22Rv1 (cell line): ENCODE measurements at regions not wholly inside any gene's neighbourhood (a gene's known extent, or its start where the extent isn't known, plus 50 kb on each side); places are given as distances from the start of the nearest gene placed in this dataset.

ENCODE experiments used
- H3K27ac ChIP-seq: fragments of 450-650 bp; 2 replicates; pipeline ENCODE4 v1.5.1; 2017
- ZFX ChIP-seq: fragments of 450-650 bp; IDR thresholded peaks from 2 replicates; pipeline ENCODE4 v1.6.1; 2017; ENCODE audit warnings: antibody characterized with exemption, borderline replicate concordance
- TF ChIP-seq, protein P1 (sequence below): fragments of 450-650 bp; IDR thresholded peaks from 2 replicates; pipeline ENCODE4 v1.5.1; 2017; ENCODE audit warnings: mild to moderate bottlenecking

DNA sequence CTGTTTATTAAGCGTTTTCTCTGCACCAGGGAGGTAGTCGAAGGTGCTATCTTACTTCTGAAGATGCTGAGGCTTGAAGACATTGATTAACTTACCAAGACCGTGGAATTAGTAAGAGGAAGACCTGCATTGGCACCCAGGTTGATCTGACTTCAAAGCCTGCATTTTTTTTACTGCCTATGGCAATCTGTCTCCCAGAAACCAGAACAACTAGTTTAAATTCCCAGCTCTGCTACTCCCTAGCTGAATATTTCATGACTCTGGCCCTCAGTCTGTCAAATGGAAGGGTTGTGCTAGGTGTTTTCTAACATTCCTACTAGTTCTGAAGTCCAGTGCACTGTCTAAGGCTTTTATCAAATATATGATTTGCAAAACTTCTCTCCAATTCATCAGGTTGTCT, 52.0 kb upstream of the GRAMD1B start:
- no peak overlapping the region for H3K27ac ChIP-seq
- TF ChIP-seq, protein P1, sequence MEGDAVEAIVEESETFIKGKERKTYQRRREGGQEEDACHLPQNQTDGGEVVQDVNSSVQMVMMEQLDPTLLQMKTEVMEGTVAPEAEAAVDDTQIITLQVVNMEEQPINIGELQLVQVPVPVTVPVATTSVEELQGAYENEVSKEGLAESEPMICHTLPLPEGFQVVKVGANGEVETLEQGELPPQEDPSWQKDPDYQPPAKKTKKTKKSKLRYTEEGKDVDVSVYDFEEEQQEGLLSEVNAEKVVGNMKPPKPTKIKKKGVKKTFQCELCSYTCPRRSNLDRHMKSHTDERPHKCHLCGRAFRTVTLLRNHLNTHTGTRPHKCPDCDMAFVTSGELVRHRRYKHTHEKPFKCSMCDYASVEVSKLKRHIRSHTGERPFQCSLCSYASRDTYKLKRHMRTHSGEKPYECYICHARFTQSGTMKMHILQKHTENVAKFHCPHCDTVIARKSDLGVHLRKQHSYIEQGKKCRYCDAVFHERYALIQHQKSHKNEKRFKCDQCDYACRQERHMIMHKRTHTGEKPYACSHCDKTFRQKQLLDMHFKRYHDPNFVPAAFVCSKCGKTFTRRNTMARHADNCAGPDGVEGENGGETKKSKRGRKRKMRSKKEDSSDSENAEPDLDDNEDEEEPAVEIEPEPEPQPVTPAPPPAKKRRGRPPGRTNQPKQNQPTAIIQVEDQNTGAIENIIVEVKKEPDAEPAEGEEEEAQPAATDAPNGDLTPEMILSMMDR, result no peak
- no peak for TF ChIP-seq ZFX

DNA sequence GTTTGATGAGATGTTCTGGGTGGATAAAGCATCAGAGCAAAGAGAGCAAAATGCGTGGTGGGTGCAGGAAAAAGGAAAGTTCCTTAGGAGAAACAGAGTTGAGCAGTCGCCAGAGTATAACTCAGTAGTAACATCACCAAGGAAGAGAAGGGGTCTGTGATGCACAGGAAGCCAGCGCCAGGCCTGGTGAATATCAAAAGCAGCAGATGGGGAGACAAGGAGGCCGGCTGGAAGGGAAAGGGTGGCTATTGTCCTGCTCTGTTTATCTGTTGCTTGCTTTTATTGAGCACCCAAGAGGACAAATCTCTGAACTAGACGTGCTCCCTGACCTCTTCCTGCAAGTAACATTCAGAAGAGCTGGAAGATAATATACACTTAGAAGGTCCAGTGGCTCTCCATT, 52.7 kb upstream of the GRAMD1B start:
- no peak for TF ChIP-seq ZFX
- TF ChIP-seq, protein P1, result no peak
- H3K27ac ChIP-seq, result no peak overlapping the region

DNA sequence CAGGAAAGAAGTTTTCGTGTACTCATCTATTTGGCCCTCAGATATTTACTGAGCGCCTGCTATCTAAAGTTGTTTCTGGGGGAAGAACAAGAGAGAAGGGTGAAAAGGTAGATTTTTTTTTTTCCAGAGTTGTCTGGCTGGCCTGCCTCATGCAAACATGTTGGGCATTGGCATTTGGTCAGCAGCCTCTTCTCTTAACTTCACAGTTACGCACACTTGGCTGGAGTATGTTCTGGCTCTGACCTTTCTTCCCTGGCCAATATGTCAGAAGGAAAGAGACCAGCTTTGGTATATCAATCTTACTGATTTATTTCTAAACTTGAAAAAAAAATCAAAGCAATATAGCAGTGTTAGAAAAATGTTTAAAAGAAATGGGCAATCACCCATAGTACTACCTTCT, 54.2 kb upstream of the GRAMD1B start:
- TF ChIP-seq ZFX, result no peak
- TF ChIP-seq, protein P1, result no peak
- H3K27ac ChIP-seq, result no peak overlapping the region

DNA sequence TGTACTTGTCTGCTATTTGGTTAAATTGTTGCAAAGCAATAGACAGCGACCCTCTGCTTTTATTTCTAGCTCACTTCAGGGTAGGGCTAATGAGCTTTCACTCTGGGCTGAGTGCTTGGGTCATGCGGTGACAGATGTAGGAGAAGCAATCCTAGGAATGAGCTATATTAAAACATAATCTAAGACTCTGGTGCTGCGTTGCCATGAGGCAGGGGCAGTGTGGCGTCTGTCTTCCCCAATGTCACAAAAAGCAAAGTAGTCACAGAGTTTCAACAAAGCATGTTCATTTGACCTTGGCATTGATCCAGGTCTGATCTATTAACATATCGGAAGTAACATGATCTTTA, 55.5 kb upstream of the GRAMD1B start:
- H3K27ac ChIP-seq, result no peak overlapping the region
- TF ChIP-seq ZFX, result no peak
- TF ChIP-seq, protein P1, result no peak

DNA sequence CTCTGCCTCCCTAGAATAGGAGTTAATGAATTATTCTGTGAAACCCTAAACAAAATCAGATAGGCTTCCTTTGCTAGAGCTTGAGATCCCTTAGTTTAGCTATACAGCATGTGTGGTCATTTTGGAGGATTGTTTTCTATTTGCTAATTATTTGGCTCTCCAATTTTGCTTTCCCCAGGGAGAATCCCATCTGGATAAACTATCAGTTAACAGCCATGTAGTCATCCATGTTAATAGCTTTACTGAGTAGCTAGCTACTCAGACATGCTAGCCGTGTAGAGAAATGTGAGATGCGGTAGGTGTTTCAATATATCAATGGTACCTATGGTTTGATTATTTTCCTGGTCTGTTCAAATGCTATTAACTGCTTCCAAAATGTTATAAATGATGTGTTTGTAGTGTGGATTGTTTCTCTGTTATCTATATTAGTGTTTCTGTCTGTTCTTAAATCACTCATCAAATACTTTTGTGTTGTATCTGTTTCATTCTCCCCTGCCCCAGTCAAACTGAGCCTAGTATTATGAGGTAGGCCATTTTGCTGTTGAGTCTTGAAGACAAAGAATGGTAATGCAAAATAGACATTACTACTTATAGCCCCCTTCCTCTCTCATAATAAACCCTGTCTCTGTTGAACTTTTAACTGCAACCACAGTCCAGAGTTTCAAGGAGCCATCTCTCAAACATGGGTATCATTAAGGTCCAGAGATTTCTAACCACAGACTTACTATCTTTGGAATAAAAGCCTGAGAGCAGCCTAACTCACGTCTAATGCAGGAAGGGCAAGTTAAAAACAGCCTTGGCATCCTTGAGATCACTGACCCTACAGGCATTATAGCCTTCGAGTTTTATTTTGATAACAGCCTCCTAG, 56.1 kb upstream of the GRAMD1B start:
- no peak for TF ChIP-seq ZFX
- TF ChIP-seq, protein P1, result no peak
- no peak overlapping the region for H3K27ac ChIP-seq

DNA sequence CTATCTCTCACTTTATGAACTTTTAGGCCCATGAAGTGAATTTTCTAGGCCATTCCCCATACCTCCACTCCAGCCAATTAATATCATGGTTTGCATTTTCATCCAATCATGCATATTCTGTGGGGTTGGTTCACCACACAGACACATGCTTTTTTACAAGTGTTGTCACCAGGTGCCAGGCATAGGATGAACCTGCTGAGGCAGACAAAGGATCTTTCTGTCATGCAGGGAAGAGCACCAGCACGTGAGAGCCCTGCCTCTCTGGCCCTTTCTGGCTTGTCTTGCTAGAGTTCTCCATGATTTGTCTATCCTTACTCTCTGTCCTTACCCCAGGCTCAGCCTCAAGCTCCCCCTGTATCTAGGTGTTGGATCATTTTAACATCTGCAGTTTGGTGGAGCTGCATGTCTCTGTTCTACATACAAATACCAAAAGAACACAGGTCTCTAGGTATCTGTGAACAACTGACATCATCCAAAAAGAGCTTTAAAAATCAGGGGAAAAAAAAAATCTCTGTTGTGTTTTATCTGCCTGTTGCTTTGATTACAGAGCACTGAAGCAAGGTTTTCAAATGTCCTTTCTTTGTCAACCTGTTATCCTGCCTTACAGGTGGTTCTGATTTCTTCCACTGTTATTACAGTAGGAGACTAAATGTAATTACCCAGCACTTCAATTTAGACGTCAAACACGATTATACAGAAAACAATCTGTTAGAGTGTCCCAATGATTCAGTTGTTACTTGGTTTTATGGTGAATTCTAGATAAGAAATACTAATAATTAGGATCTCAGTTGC, 58.4 kb upstream of the GRAMD1B start:
- TF ChIP-seq, protein P1, result no peak
- TF ChIP-seq ZFX, result no peak
- H3K27ac ChIP-seq, result no peak overlapping the region

DNA sequence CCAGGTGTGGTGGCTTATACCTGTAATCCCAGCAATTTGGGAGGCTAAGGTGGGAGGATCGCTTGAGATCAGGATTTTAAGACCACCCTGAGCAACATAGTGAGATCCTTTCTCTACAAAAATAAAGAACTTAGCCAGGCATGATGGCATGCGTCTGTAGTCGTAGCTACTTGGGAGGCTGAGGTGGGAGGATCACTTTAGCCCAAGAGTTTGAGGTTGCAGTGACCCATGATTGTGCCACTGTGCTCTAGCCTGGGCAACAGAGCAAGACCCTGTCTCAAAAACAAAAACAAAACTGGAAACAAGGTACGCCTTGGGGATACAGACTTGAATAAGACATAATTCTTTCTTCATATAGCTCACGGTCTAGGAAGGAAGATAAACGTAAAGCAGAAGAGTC, 63.1 kb upstream of the GRAMD1B start:
- H3K27ac ChIP-seq, result no peak overlapping the region
- TF ChIP-seq ZFX, result no peak
- TF ChIP-seq, protein P1, result no peak
